WI38 (cell line): ENCODE measurements at regions not wholly inside any gene's neighbourhood (a gene's known extent, or its start where the extent isn't known, plus 50 kb on each side); places are given as distances from the start of the nearest gene placed in this dataset.

Source experiments
- H3K4me3 ChIP-seq: 2 replicates; pipeline ENCODE4 v1.5.1; 2011; ENCODE audit warnings: low read depth, mild to moderate bottlenecking, control low read depth, low read length
- TF ChIP-seq, protein P1 (sequence below): IDR thresholded peaks from 2 replicates; pipeline ENCODE4 v1.5.1; 2012; ENCODE audit warnings: low read depth, mild to moderate bottlenecking, control low read depth, low read length

GRCh38 chr3:76178412-76178811 lies 393.1 kb upstream of the ZNF717 start:
- TF ChIP-seq, protein P1, sequence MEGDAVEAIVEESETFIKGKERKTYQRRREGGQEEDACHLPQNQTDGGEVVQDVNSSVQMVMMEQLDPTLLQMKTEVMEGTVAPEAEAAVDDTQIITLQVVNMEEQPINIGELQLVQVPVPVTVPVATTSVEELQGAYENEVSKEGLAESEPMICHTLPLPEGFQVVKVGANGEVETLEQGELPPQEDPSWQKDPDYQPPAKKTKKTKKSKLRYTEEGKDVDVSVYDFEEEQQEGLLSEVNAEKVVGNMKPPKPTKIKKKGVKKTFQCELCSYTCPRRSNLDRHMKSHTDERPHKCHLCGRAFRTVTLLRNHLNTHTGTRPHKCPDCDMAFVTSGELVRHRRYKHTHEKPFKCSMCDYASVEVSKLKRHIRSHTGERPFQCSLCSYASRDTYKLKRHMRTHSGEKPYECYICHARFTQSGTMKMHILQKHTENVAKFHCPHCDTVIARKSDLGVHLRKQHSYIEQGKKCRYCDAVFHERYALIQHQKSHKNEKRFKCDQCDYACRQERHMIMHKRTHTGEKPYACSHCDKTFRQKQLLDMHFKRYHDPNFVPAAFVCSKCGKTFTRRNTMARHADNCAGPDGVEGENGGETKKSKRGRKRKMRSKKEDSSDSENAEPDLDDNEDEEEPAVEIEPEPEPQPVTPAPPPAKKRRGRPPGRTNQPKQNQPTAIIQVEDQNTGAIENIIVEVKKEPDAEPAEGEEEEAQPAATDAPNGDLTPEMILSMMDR = no peak
- no peak overlapping the region for H3K4me3 ChIP-seq

DNA sequence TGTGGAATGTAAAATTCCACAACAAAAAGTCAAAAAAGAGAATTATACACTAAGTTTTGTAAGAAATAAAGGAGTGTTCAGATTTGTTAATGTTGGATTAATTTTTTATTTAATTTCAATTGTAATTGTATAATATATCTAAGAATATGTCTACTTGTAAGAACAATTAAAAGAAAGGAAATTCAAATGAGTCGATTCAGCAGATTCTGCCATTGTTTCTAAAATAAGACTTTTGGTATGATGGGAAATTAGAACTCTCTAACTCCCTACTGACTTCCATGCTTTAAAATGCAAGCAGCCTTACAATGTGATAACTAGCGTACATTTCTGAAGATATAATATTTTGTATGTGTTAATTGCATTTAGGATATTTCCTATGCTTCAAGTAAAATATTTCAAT lies 395.9 kb upstream of the ZNF717 start:
- TF ChIP-seq, protein P1 = no peak

DNA sequence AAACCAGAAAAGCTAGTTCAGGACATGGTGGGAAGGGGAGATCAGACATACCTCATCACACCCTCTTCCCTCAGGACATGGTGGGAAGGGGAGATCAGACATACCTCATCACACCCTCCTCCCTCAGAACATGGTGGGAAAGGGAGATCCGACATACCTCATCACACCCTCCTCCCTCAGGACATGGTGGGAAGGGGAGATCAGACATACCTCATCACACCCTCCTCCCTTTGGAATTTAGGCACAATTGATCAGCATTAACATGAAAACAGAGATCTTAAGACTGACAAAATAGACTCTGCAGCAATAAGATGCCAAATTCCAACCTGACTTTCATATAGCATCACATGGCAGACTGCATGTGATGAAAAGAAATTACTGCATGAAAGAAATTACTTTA lies 412.7 kb upstream of the ZNF717 start:
- TF ChIP-seq, protein P1 = no peak
- no peak overlapping the region for H3K4me3 ChIP-seq

More for the DNA sequence above, 395.9 kb upstream of the ZNF717 start:
- H3K4me3 ChIP-seq = no peak overlapping the region

GRCh38 chr3:76199382-76199781 lies 414.0 kb upstream of the ZNF717 start:
- TF ChIP-seq, protein P1 = no peak
- H3K4me3 ChIP-seq = no peak overlapping the region

DNA sequence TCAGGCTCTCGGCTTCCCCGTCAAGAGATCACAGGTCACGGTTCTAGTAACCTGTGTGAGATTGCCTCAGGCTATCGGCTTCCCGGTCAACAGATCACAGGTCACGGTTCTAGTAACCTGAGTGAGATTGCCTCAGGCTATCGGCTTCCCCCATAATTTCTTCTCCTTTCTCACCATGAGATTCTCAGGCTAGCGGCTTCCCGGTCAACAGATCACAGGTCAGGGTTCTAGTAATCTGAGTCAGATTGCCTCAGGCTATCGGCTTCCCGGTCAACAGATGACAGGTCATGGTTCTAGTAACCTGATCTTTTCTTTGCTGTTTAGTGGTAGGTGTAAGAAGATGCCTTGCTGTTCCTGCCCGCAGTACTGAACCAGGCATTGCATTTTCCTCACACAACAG lies 418.2 kb upstream of the ZNF717 start:
- H3K4me3 ChIP-seq = no peak overlapping the region
- TF ChIP-seq, protein P1 = no peak

GRCh38 chr3:76206346-76206745 lies 421.0 kb upstream of the ZNF717 start:
- no peak overlapping the region for H3K4me3 ChIP-seq
- TF ChIP-seq, protein P1 = no peak

GRCh38 chr3:76212679-76213078 lies 427.3 kb upstream of the ZNF717 start:
- TF ChIP-seq, protein P1 = no peak
- no peak overlapping the region for H3K4me3 ChIP-seq
